HG02571 (cell line): ENCODE measurements at regions not wholly inside any gene's neighbourhood (a gene's known extent, or its start where the extent isn't known, plus 50 kb on each side); places are given as distances from the start of the nearest gene placed in this dataset.
"Not testable (repeated sequence)": the region's sequence is repeated elsewhere in the genome, so short reads cannot be mapped to it uniquely, and the experiment has no call there.

Source experiments
- ATAC-seq: cut with Tn5 transposase; IDR thresholded peaks from one replicate; pipeline ENCODE4 v1.9.1; 2021; ENCODE audit warnings: mild to moderate bottlenecking, moderate library complexity; ENCODE audit not compliant: unreplicated experiment

- no peak for ATAC-seq
Measured at GRCh38 chr12:87363497-87364084, 665.6 kb downstream of the C12orf50 start.

GRCh38 chr12:87349681-87350080 lies 679.5 kb downstream of the C12orf50 start:
- ATAC-seq, result no peak

- no peak for ATAC-seq
Measured at GRCh38 chr12:87348071-87348470, 681.1 kb downstream of the C12orf50 start.

- no peak for ATAC-seq
Measured at GRCh38 chr12:87344699-87345098, 684.5 kb downstream of the C12orf50 start.

GRCh38 chr12:87338681-87339080 lies 690.5 kb downstream of the C12orf50 start:
- no peak for ATAC-seq

- ATAC-seq, result no peak
Measured at GRCh38 chr12:87336814-87337336, 692.3 kb downstream of the C12orf50 start.

GRCh38 chr12:87332987-87333726 lies 696.0 kb downstream of the C12orf50 start:
- no peak for ATAC-seq

GRCh38 chr12:87330071-87330555 lies 699.1 kb downstream of the C12orf50 start:
- ATAC-seq, result not testable (repeated sequence)

GRCh38 chr12:87329076-87329863 lies 699.9 kb downstream of the C12orf50 start:
- ATAC-seq, result no peak

GRCh38 chr12:87323369-87323768 lies 705.8 kb downstream of the C12orf50 start:
- ATAC-seq, result no peak

GRCh38 chr12:87320724-87321123 lies 708.5 kb downstream of the C12orf50 start:
- ATAC-seq, result no peak

GRCh38 chr12:87317302-87317701 lies 711.9 kb downstream of the C12orf50 start:
- ATAC-seq, result no peak

GRCh38 chr12:87311206-87311605 lies 718.0 kb downstream of the C12orf50 start:
- peak; percentile 79 for ATAC-seq

- ATAC-seq, result no peak
Measured at GRCh38 chr12:87310126-87310525, 719.1 kb downstream of the C12orf50 start.

- ATAC-seq, result no peak
Measured at GRCh38 chr12:87305481-87305880, 723.7 kb downstream of the C12orf50 start.

- no peak for ATAC-seq
Measured at GRCh38 chr12:87304406-87304805, 724.8 kb downstream of the C12orf50 start.

GRCh38 chr12:87303396-87304012 lies 725.7 kb downstream of the C12orf50 start:
- no peak for ATAC-seq

- no peak for ATAC-seq
Measured at GRCh38 chr12:87302126-87302745, 727.0 kb downstream of the C12orf50 start.

GRCh38 chr12:87290505-87290904 lies 738.7 kb downstream of the C12orf50 start:
- ATAC-seq, result no peak

- no peak for ATAC-seq
Measured at GRCh38 chr12:87283886-87284285, 745.3 kb downstream of the C12orf50 start.

GRCh38 chr12:87283111-87283510 lies 746.1 kb downstream of the C12orf50 start:
- ATAC-seq, result no peak
